ENCODE measurements at regions not wholly inside any gene's neighbourhood (a gene's known extent, or its start where the extent isn't known, plus 50 kb on each side); places are given as distances from the start of the nearest gene placed in this dataset.

DNA sequence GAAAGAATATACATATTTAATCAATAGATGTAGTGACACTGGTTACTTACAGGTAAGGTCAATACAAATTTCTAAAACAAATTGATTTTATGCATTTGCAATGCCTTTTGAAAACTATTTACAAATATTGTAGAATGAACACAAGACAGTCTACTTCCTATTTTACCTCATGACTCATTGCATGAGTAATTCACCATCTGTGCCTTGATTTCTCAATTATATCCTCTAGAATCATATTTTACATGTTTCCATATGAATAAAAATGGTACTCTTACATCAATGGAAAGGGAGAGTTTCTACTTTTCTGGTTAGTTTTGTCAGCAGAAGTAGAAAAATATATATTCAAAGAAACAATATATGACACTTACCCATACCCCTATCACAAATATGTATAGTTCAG is 203.8 kb upstream of the CDH7 start:
- no peak for DNase-seq

DNA sequence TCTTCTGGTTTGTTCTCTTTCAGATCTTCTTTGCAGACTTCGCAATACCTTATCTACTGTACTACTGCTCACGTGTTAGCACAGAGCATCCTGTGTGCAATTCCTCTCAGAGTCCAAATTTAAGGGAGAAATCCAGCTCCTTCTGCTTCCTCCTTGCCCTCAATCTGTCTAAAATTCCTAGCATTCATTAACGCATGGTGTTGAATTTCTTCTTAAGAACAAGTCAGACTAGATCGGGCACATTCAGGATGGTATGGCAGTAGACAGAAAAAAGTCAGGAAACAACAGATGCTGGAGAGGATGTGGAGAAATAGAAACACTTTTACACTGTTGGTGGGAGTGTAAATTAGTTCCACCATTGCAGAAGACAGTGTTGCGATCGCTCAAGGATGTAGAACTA is 206.1 kb upstream of the CDH7 start:
- no peak for DNase-seq

DNA sequence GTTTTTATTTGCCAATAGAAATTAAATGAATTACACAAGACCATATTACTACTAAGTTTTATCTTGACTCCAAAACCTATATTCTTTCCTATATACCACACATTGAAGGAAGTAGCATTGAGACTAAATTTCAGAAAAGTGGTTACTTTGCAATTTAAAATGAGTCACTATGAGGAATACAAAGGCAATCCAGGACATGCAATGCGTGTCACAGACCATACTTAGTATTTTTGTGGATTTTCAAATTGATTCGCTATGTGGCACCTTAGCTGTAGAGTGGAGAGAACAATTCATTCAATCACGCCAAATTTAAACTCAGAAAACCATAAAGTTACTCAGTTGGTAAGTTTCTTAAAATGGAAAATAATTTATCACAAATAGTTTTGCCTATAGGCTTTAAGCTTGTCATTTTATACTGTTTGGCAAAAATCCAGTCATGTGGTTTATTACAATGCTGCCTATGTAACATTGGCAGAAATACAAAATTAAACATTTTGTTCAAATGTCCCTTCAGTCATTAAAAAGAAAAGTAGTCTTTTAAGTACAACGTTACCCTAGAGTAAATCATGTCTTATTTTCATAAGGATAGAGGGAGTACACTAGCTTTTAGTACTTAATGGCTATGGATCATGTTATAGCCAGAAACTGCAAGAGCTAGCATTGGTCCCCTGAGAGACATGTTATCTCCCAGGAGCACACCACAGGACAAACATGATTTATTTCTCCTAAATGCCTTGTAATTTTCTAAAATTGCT is 222.8 kb upstream of the CDH7 start:
- no peak for DNase-seq

DNA sequence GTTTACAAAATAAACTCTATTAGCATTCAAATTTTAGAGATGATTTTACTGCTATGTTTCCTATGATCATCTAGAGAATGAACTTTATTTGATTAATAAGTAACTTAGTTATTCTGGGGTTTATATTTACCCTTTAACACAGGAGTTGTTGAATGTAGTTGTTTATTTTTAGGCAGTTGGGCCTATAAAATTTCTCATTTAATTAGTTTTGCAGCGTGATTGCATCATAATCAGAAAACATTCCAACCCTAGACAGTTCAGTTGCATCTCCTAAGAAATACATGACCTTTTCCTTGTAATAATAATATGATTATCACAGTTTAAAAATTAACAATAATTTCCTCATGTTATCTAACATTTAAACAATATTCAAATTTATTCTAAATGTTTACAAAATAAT is 224.7 kb upstream of the CDH7 start:
- no peak for DNase-seq

DNA sequence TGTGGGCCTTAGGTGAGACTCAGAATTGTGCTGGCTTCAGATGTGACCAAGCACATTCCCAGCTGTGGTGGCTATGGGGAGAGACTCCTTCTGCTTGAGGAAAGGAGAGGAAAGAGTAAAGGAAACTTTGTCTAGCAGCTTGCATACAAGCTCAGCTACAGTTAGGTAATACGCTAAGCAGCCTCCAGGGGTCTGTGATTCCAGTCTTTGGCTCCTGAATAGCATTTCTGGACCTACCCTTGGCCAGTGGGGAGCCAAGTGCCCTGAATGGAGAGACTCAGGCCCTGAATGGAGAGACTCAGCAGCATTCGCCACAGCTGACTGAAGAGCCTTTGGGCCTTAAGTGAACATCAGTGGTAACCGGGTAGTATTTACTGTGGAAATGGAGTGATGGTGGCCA is 227.4 kb upstream of the CDH7 start:
- DNase-seq: no peak

DNA sequence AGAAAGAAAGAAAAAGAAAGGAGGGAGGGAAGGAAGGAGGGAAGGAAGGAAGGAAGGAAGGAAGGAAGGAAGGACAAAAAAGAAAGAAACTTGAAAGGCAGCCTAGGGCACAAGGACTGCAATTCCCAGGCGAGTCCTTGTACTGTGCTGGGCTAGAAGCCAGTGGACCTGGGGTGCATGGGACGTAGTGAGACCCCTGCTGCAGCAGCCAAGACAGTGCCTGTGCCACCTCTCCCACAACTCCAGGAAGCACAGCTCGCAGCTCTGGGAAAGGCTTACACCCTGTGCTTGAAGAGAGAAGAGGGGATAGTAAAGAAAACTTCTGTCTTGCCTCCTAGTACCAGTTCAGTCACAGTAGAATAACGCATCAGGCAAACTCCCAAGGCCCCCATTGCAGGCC is 227.9 kb upstream of the CDH7 start:
- no peak for DNase-seq

DNA sequence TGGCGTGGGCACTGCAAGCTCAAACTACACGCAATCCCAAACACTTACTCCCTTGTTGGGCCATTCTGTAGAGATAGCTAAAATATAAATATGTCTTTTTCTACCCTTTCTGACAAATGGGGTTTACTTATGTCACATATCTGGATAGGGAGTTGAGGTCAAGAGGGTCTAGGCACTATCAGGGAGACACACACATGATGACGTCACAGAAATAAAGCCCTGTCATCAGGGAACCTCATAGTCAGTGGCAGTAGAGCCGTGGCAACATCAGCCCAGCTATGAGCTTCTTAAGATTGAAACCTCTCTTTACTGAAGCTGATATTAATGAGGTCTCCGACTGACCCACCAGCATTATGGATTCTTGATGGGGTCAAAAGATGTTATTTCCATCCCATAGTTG is 234.6 kb upstream of the CDH7 start:
- DNase-seq: no peak

DNA sequence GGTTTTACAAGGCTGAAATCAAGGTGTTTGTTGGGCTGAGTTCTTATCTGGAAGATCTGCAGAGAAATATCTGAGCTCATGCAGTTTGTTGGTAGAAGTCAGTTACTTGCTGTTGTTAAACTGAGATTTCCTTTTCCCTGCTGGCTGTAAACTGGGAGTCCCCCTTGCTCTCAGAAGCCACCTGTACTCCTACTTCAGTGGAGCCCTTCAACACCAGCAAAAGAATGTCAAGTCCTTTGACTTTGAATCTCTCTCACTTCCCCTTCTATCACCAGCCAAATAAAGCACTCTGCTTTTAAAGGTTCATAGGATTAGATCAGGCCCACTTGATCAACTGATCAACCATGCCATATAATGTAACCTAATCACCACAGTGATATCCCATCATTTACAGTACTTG is 252.2 kb upstream of the CDH7 start:
- DNase-seq: no peak

DNA sequence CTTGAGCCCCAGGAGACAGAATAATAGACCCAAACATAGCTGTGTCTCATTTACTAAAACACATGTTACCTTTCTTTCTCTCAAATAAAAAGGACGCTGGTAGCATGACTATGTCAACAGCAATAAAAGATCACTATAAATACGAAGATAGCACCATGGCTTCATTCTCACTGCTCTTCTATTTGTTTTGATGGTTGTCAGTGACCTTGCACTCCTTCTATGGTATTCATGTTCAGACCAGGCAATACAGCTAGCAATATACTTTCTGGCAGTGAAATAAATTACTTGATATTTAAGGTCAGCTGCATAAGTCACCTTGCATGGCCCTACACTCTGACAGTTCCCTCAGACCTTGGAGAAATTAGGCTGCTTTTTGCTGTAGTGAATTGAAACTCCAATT is 263.2 kb upstream of the CDH7 start:
- no peak for DNase-seq

DNA sequence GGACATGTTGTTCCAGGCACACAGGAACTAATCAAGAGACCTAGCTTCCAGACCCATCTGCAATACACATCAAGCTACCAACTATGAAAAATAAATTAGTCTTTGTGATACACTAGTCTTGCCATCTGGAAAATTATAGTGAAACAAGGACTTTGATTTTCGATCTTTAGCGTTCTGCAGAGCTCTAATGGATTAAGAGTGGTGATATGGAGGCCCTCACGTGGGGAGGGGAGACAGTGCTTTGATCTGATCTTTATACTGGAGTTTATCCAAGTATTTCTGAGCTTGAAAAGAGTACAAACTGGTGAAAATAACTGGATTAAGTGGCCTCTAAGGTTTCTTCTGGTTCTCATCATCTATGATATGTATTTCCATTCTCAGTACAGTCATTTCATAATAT is 273.4 kb upstream of the CDH7 start:
- DNase-seq: no peak

DNA sequence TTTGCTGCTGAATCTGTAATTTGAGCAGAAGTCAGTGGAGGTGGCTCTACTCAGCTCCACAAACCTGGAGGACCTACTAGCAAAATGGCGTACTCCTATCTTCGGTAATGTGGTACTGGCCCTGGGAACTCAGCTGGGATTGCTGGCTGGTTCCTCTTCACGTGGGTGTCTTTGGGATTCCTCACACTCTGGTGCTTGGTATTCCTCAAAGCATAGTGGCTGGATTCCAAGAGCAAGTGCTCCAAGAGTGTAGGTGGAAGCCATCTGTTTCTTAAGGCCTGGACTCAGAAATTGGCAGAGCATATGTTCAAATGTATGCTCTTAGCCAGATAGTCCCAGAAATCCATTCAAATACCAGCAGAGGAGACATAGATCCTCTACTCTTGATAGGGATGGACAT is 281.9 kb upstream of the CDH7 start:
- no peak for DNase-seq

DNA sequence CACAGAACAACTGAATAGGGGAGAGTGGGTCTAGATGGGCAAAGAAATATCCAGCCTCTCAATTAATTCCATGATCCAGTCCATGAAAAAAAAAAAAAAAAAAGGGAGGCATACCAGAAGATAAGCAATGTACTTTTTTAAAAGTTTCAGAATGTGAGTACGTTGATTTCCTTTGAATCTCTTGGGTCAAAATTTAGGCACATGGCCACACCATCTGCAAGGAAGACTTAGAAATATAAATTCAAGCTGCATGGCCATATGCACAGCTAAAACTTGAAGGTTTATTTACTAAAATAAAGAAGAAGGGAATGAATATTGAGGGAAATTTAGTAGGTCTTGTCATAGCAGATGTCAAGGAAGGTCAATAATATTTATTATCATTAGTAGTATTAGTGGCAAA is 286.5 kb upstream of the CDH7 start:
- DNase-seq: no peak

DNA sequence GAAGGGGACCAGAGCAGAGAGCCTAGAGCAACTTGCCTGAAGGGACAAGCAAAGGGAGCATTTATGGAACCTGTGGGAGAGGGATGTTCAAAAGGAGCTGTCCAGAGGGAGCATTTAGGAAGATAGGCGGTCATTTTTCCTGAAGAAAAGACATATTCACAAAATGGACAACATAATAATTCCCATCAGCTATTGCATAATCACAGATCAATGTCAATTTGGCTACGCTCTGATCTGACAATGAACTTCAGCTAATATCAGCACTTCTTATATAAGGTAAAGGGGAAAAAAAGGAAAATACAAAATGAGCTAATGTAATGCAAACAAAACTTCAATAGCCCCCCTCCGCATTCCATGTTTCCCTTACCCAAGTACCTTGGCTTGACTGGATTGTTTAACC is 291.1 kb upstream of the CDH7 start:
- no peak for DNase-seq

DNA sequence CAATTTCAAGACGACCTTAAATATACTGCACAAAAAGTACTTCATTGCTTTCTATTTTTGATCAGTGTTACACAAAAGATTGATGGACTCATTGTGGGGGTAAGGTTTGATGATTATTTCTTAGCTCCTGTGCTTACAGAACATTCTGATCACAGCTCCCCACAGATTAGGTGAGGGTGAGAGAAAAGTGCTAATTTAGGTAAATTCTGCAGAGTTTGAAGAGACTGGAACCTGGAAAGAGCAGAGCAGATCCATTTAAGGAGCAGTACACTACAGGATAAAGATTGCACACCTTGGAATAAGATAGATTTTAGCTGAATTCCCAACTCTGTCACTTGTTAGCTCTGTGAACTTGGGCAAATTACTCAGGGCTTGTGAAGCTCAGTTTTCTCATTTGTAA is 291.9 kb upstream of the CDH7 start:
- DNase-seq: no peak

DNA sequence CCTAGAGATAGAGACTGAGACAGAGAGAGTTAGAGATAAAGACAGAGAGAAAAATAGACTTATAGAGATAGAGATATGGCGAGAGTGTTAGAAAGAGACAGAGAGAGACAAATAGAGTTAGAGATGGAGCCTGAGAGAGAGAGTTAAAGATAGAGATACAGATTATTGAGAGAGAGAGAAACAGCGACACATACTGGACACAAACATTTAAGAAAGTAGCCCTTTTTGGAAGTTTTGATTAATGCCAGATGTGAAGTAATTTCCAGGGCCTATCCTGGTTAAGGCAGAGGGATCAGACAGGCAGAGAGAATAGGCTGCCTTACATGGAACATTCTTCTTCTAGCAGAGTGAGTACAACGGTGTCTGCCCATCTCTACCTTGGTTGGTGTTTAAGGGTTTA is 311.6 kb upstream of the CDH7 start:
- DNase-seq: no peak

DNA sequence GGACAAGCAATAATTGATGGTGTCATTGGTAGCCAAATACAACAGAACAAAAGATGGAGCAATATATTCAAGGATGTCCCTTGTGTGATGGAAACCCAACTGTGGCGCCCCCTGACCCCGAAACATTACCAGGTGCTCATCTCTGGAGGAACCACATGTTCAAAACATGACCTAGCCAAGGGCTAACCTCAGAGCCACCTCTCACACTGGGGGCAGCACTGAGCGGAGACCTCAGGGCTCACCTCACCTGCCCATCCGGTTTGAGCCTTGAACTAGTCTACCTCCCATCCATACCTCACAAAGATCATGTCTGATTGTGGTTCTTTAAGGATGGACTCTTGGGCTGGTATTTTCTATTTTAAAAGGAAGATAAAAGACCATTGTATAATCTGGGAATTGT is 314.4 kb upstream of the CDH7 start:
- no peak for DNase-seq

DNA sequence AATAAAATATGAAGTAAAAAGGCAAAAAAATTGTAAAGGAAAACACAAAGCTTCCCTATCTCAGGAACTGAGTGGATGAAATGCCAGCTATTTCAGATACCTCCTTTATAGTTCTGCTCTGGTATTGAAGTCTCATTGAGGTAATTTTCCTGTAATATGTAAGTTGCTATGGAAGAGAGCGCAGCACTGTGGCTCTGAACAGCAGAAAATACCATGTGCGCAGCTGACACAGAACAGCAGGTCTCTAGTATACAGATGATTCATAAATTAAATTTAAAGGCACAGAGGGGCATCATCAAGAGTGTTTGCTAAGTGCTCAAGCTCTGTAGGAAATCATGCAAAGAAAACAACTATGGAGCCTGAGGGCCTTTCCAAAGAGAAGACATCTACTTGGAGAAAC is 315.3 kb upstream of the CDH7 start:
- no peak for DNase-seq

DNA sequence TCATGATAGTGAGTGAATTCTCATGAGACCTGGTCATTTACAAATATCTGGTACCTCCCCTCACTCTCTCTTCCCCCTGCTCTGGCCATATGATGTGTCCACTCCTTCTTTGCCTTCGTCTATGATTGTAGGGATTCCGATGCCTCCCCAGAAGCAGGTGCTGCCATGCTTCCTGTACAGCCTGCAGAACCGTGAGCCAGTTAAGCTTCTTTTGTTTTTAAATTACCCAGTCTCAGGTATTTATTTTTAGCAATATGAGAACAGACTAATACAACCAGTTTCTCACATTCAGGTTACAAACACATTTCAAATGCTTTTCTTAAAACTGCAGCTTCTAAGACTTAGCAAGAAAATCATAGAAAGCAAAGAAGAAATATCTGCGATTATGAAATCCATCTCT is 321.2 kb upstream of the CDH7 start:
- no peak for DNase-seq

DNA sequence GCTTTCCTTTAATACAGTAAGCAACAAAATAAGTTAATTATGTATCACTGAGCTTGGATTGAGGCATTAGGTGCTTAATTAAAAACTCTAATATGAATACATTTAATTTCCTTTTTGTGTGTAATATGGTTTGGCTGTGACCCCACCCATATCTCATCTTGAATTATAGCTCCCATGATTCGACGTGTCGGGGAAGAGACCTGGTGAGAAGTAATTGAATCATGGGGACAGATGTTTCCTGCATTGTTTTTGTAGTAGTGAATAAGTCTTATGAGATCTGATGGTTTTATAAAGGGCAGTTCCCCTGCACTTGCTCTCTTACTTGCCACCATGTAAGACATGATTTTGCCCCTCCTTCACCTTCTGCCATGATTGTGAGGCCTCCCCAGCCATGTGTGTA is 325.4 kb upstream of the CDH7 start:
- no peak for DNase-seq

DNA sequence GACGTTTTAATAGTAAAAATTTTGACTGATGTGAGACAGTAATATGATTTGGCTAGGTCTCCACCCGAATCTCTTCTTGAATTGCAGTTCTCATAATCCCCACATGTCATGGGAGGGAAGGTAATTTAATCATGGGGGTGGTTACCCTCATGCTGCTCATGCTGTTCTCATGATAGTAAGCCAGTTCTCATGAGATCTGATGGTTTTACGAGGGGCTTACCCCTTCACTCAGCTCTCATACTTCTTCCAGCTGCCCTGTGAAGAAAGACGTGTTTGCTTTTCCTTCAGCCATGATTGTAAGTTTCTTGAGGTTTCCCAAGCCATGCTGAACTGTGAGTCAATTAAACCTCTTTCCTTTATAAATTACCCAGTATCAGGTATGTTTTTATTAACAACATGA is 327.0 kb upstream of the CDH7 start:
- no peak for DNase-seq

DNA sequence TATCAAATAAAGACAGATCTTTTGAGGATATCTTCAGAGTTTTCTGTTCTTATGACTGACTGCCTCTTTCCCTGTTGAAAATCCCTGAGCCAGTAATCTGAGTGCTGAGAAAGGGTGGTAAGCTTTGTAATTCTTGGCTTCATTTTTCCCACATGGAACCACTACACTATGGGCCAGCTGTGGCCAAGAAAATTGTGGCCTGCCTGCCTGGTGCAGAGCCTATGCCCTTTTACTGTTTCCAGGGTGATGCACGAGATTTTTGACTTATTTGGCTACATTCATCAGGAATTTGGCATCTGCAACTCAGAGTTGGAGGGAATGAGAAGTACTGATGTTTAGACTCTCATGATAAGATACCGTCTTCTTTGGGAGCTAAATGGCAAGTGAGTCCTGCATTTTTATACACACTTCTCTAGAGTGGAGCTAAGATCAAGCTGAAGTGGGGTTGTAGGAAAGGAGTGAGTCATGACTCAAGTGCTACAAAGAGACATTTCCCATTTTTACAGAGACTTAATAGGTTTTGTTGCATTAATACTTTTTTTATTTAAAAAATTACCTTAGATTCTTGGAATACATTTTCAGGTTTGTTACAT is 328.2 kb upstream of the CDH7 start:
- DNase-seq: no peak

DNA sequence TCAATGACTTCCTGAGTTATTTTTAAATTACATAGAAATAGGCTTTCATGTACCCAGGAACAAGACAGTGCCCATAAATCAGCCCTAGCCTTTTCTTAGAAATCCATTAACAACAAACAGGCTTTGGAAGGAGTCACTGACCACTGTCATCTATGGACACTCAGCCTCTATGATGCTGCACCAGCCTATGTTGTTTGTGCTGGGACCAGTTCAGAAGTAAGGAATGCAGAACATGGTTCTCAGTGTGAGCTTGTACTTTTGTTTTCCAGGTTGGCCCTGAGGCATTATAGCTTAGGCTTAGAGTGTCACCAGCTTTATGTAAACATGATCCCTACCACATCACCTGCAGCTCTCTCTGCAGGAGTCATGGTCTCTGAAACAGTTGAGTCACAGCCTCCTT is 335.7 kb upstream of the CDH7 start:
- no peak for DNase-seq

DNA sequence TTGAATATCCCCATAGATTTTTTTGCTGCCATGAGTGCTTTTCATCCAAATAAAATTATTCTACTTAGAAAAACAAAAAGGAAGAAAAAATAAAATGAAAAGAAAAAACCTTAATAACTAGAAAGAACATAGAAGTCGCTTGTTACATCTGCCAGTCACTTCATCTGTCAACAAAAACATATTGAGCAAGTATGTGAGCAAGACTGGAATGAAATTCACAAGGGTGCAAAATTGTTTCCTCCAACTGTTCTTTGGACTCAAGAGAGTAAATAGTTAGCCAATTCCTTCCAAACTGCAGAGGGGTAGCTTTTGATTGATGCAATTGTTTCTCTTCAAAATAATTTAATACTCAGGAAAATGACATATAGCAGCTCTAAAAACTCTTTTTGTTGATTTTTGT is 336.3 kb upstream of the CDH7 start:
- DNase-seq: no peak

DNA sequence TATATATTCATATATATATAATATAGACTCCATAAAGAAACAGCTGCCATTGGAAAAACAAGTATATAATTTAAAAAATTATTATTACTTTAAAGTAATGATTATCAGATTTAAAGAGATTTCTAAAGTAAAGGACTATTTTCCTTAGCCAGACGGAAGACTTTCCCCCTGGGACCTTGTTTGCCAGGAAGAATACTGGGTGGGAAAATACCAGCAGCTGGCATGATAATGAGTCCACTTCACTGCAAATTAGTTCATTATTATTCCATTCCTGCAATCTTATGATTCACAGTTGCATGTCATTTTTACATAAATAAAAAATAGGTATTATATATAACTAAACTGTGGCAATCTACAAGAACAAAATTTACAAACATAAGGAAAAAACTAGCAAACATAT is 339.8 kb upstream of the CDH7 start:
- DNase-seq: no peak

DNA sequence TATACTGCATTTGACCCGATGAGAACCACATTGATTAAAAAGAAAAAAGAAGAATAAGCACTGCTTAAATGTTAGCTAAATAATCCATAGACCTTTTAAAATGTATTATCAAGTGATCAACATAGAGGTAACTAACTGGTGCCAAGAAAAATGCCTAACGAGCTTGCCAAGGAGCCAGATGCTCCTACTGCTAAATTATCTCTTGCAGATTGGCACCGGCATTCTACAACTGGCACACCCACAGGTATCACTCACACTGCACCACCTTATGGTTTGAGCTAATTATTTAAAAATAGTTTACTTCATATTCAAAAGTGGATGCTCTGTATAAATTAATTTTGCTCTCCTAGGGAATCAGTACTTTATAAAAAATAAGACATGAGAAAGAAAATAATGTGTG is 341.6 kb upstream of the CDH7 start:
- no peak for DNase-seq

Measured in SIG-M5 (cell line).